Sigmoid colon (tissue), 6 donors: ENCODE measurements at regions not wholly inside any gene's neighbourhood (a gene's known extent, or its start where the extent isn't known, plus 50 kb on each side); places are given as distances from the start of the nearest gene placed in this dataset.

Experiments used
- DNase-seq: peaks from one replicate; pipeline ENCODE4 v3.0.0-alpha.2; 2019
- H3K27ac ChIP-seq, 4 donors: fragments of 200-600 bp; sonication (generic); one replicate each; pipeline ENCODE4 v1.5.1; 2016 to 2019; ENCODE audit warnings: mild to moderate bottlenecking in 1 of 4
- H3K27me3 ChIP-seq, 3 donors: fragments of 200-600 bp; sonication (generic); one replicate each; pipeline ENCODE4 v1.5.1; 2019; ENCODE audit warnings: mild to moderate bottlenecking in 1 of 3
- H3K36me3 ChIP-seq, 4 donors: fragments of 200-600 bp; sonication (generic); one replicate each; pipeline ENCODE4 v1.5.1; 2016 to 2019
- H3K4me1 ChIP-seq, 4 donors: fragments of 200-600 bp; sonication (generic); one replicate each; pipeline ENCODE4 v1.5.1; 2017 to 2019
- H3K4me3 ChIP-seq, 4 donors: fragments of 200-600 bp; sonication (generic); one replicate each; pipeline ENCODE4 v1.5.1; 2017 to 2019; ENCODE audit warnings: mild to moderate bottlenecking in 2 of 4, moderate library complexity in 1 of 4
- H3K9me3 ChIP-seq, 4 donors: fragments of 200-600 bp in 3 of 4; sonication (generic) in 3 of 4; one replicate each; pipeline versions ENCODE4 v1.5.1 to v1.6.1; 2013 to 2019
- CTCF ChIP-seq, 4 experiments: fragments of 450-650 bp in 3 of 4; fragments of 200-600 bp in 1 of 4; IDR thresholded peaks; one replicate each; pipeline ENCODE4 v1.5.1; 2016 to 2019; ENCODE audit warnings: antibody characterized with exemption in 4 of 4, mild to moderate bottlenecking in 3 of 4, moderate library complexity in 2 of 4
- EP300 ChIP-seq, 4 donors: sonication (generic); formaldehyde crosslinking; IDR thresholded peaks; one replicate each; pipeline ENCODE4 v1.6.1; 2017; ENCODE audit warnings: antibody characterized with exemption in 4 of 4
- POLR2A ChIP-seq, 2 donors: fragments of 450-650 bp; IDR thresholded peaks; one replicate each; pipeline ENCODE4 v1.6.1; 2016; ENCODE audit warnings: antibody characterized with exemption in 2 of 2, mild to moderate bottlenecking in 2 of 2, moderate library complexity in 2 of 2
- POLR2AphosphoS5 ChIP-seq, 4 donors: sonication (generic); formaldehyde crosslinking; IDR thresholded peaks; one replicate each; pipeline ENCODE4 v1.6.1; 2017; ENCODE audit warnings: antibody characterized with exemption in 4 of 4
- WGBS, 2 donors: extraction: QIAGEN DNeasy Blood & Tissue Kit; methylation state at CpG; one replicate each; pipeline ENCODE4 v1.1.7; 2013; 5-methylcytosine and 5-hydroxymethylcytosine counted together
- intact Hi-C: fragments of 100-400 bp; cut with DNase I; formaldehyde crosslinking; loops from one replicate; pipeline ENCODE4 v1.15.1; 2023
- donor health status: healthy with polysubstance abuse.
- donor health status: healthy.

GRCh38 chr4:181078196-181078595, 1165.0 kb upstream of the TENM3 start:
- WGBS, 2 donors, result 50 to 53% methylated on average over 1 of the region's 1 CpG
- Histone ChIP-seq H3K27me3 (no peaks in the 10 kb centered on the region), H3K9me3 (peaks cover 0 to 4% (median 0%) of the 10 kb centered on the region in 4 donors), H3K4me1 (no peaks in the 10 kb centered on the region), H3K27ac (no peak overlapping the region), H3K36me3 (no peaks in the 10 kb centered on the region), H3K4me3 (no peak overlapping the region)
- intact Hi-C loops, result no loop called here
- TF ChIP-seq CTCF (IDR thresholded peaks at IDR 0.05) (no peak), POLR2A (IDR thresholded peaks at IDR 0.05) (no peak), POLR2AphosphoS5 (IDR thresholded peaks at IDR 0.05) (no peak), EP300 (IDR thresholded peaks at IDR 0.05) (no peak)
- no peak for DNase-seq

DNA sequence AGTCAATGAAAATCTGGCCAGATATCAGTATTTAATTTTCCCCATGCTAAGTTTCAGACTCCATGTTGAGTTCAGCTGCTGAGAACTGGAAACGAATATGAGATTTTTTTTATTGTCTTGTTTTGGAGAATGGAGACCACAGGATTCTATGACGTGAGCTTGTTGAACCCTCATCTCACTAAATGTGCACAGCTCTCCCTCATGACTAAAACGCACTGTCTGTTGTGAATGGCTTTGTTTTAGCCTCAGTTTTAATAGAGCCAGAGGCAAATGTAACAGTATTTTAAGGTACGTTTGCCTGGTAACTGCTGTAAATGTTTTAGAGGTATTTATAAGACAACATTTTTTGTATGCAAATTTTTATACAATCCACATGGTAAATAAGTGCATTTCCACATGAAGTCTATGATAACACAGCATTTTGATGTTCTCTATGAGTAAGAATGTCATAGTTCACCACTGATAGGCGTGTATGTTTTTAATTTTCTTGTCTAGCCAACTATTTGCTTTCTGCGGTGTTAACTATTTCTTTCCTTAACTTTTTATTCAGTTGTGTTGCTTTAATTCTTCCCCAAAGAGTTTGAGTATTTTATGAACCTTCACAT, 1159.3 kb upstream of the TENM3 start:
- no peaks in the 10 kb centered on the region for H3K36me3 ChIP-seq
- 35 to 64% methylated on average over 6 of the region's 6 CpGs for WGBS, 2 donors
- no peak for DNase-seq
- no peak overlapping the region for H3K4me3 ChIP-seq
- H3K27ac ChIP-seq, result no peak overlapping the region
- H3K27me3 ChIP-seq, result no peaks in the 10 kb centered on the region
- no peaks in the 10 kb centered on the region for H3K4me1 ChIP-seq
- TF ChIP-seq POLR2A (IDR thresholded peaks at IDR 0.05) (no peak), CTCF (IDR thresholded peaks at IDR 0.05) (no peak), EP300 (IDR thresholded peaks at IDR 0.05) (no peak), POLR2AphosphoS5 (IDR thresholded peaks at IDR 0.05) (no peak)
- intact Hi-C loops, result no loop called here
- H3K9me3 ChIP-seq, result no peaks in the 10 kb centered on the region

DNA sequence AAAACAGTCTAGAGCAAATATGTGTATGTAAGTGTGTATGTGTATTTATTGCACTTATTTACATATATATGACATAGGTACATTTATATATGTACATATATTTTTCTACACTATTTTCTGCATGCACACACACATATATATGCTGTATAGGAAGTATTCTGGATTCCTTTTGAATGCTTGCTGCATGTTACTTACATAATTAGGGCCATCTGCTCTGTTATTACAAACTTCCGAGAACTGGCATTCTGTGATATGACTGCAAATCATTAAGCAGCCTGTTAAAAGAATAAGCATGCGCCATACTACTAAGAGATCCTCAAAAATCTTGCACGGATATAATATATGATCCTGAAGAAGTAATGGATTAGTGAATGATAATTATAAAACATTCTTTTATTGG, 1157.6 kb upstream of the TENM3 start:
- Histone ChIP-seq H3K36me3 (no peaks in the 10 kb centered on the region), H3K9me3 (no peaks in the 10 kb centered on the region), H3K27ac (no peak overlapping the region), H3K4me3 (no peak overlapping the region), H3K4me1 (no peaks in the 10 kb centered on the region), H3K27me3 (no peaks in the 10 kb centered on the region)
- intact Hi-C loops, result no loop called here
- DNase-seq, result no peak
- TF ChIP-seq POLR2A (IDR thresholded peaks at IDR 0.05), result no peak
- TF ChIP-seq POLR2AphosphoS5 (IDR thresholded peaks at IDR 0.05), result no peak
- no peak for TF ChIP-seq EP300 (IDR thresholded peaks at IDR 0.05)
- no peak for TF ChIP-seq CTCF (IDR thresholded peaks at IDR 0.05)
- WGBS, 2 donors, result 83 to 87% methylated on average over 3 of the region's 3 CpGs

DNA sequence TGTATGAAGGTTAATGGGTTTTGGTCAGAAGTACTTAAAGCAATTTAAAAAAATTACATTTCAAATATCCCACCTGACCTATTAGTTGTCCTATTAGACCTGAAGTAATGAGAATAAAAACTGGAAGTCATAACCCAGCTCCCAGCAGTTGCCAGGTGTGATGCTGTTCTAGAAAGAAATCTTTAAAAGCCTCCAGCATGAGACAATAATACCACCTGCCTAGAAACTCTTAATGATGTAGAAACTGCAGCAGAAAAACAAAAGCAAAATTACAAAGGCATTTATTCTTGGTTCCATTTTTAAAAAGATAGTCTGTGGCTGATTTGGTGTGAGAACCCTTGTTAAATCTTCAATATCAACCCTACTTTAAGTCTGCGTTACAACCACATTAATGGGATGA, 1137.7 kb upstream of the TENM3 start:
- DNase-seq, result no peak
- intact Hi-C loops, result no loop called here
- TF ChIP-seq POLR2AphosphoS5 (IDR thresholded peaks at IDR 0.05) (no peak), CTCF (IDR thresholded peaks at IDR 0.05) (no peak), POLR2A (IDR thresholded peaks at IDR 0.05) (no peak), EP300 (IDR thresholded peaks at IDR 0.05) (no peak)
- 89 to 91% methylated on average over 1 of the region's 1 CpG for WGBS, 2 donors
- Histone ChIP-seq H3K36me3 (no peaks in the 10 kb centered on the region), H3K4me1 (no peaks in the 10 kb centered on the region), H3K27ac (no peak overlapping the region), H3K27me3 (no peaks in the 10 kb centered on the region), H3K4me3 (no peak overlapping the region), H3K9me3 (no peaks in the 10 kb centered on the region)

DNA sequence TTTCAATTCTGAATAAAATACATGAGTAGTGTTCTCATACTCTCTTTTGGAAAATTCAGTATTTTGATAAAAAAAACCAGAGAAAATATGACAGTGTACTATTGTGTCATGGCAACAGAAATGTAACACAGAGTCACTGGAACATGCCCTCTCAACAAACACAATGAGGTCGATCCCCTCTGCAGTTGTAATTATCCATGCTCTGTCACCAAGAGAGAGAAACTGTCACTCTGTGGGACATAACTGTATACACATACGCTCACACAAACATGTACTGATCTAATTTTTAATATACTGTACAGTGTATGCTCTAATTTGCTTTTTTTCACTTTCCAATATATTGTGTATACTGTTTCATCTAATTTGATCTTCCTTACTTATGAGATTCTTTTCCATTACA, 1136.8 kb upstream of the TENM3 start:
- Histone ChIP-seq H3K27ac (no peak overlapping the region), H3K4me3 (no peak overlapping the region), H3K4me1 (no peaks in the 10 kb centered on the region), H3K27me3 (no peaks in the 10 kb centered on the region), H3K36me3 (no peaks in the 10 kb centered on the region), H3K9me3 (no peaks in the 10 kb centered on the region)
- TF ChIP-seq EP300 (IDR thresholded peaks at IDR 0.05) (no peak), CTCF (IDR thresholded peaks at IDR 0.05) (no peak), POLR2A (IDR thresholded peaks at IDR 0.05) (no peak), POLR2AphosphoS5 (IDR thresholded peaks at IDR 0.05) (no peak)
- intact Hi-C loops, result no loop called here
- WGBS, 2 donors, result 62 to 81% methylated on average over 2 of the region's 2 CpGs
- no peak for DNase-seq
